Right lobe of liver (tissue), 6 donors: ENCODE measurements at regions not wholly inside any gene's neighbourhood (a gene's known extent, or its start where the extent isn't known, plus 50 kb on each side); places are given as distances from the start of the nearest gene placed in this dataset.
A peak's percentile ranks its signal among the peaks of the same experiment; 100 is the strongest.

ENCODE experiments used
- ATAC-seq, 4 donors: fragments of 200-7000 bp; cut with Tn5 transposase; one replicate each; pipeline ENCODE4 v1.9.1; 2020; ENCODE audit warnings: mild to moderate bottlenecking in 4 of 4, moderate library complexity in 4 of 4
- DNase-seq, 3 donors: peaks; one replicate each; pipeline ENCODE4 v3.0.0-alpha.2; 2020
- H3K27ac ChIP-seq, 3 donors: fragments of 200-600 bp; one replicate each; pipeline ENCODE4 v1.8.0; 2022
- H3K27me3 ChIP-seq, 2 donors: fragments of 200-600 bp; one replicate each; pipeline ENCODE4 v1.8.0; 2022
- H3K36me3 ChIP-seq, 4 donors: fragments of 200-600 bp; sonication (generic) in 1 of 4; one replicate each; pipeline versions ENCODE4 v1.5.1 to v1.8.0; 2017 to 2022; ENCODE audit warnings: control low read depth in 1 of 4
- H3K4me1 ChIP-seq, 4 donors: fragments of 200-600 bp; sonication (generic) in 1 of 4; one replicate each; pipeline versions ENCODE4 v1.5.1 to v1.8.0; 2017 to 2022; ENCODE audit warnings: control low read depth in 1 of 4
- H3K4me3 ChIP-seq, 3 donors: fragments of 200-600 bp; one replicate each; pipeline ENCODE4 v1.8.0; 2022
- H3K9me3 ChIP-seq, 4 donors: fragments of 200-600 bp; sonication (generic) in 1 of 4; one replicate each; pipeline versions ENCODE4 v1.5.1 to v1.8.0; 2017 to 2022; ENCODE audit warnings: control low read depth in 1 of 4
- CTCF ChIP-seq, 4 donors: fragments of 200-600 bp in 3 of 4; fragments of 450-650 bp in 1 of 4; IDR thresholded peaks; one replicate each; pipeline versions ENCODE4 v1.5.1 to v1.8.0; 2016 to 2022; ENCODE audit warnings: antibody characterized with exemption in 4 of 4, mild to moderate bottlenecking in 2 of 4
- POLR2A ChIP-seq: fragments of 450-650 bp; IDR thresholded peaks from one replicate; pipeline ENCODE4 v1.6.1; 2017; ENCODE audit warnings: antibody characterized with exemption, mild to moderate bottlenecking
- WGBS: methylation state at CpG from one replicate; pipeline ENCODE4 v1.1.6; 2018; ENCODE audit warnings: low coverage, low lambda C conversion rate; ENCODE audit not compliant: insufficient coverage; ENCODE audit errors: missing lambda C conversion rate; 5-methylcytosine and 5-hydroxymethylcytosine counted together
- intact Hi-C, 2 donors: fragments of 100-400 bp; cut with DNase I; formaldehyde crosslinking; loops; one replicate each; pipeline versions ENCODE4 v1.11.2 to v1.14.1; 2022
- donor health status: DM: no; HTN: yes; CAD: no.
- donor health status: DM: no; HTN: no; CAD: no.
- donor health status: DM: no; HTN: no; CAD: no.
- donor health status: DM: no; HTN: yes; CAD: no.
- donor health status: DM: no; HTN: yes; CAD: no.

DNA sequence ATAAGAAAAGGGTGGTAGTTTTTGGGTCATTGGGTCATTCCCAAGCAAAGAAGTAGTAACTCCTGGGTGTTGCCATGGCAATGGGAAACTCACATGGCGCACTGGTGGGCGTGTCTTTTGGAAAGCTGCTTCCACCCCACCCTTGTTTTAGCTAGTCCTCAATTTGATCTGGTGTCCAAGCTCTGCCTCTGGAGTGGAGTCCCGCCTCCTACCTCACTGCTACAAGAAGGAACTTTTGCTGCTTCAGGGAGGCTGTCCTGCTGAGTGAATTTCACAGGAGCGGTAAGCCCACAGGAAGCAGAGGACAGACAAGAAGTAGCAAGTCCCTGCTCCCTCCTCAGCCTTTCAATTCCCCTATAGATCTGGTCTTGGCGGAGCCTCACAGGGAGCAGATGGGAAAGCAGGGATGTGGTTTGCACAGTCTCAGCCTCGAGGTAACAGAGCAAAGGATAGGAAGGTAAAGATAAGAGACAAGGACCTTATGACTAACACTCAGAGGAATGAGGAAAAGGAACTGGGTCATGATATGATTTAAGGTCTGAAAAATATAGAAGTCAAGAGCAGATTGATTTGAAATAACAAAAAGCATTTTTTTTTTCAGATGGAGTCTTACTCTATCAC is 700.3 kb downstream of the TNS3 start:
- no peaks in the 10 kb centered on the region for H3K27me3 ChIP-seq
- H3K4me1 ChIP-seq, result no peaks in the 10 kb centered on the region
- no peak for TF ChIP-seq POLR2A
- no peak for TF ChIP-seq CTCF (IDR thresholded peaks at IDR 0.05)
- 55% methylated on average over 4 of the region's 6 CpGs for WGBS
- no peak overlapping the region for H3K4me3 ChIP-seq
- DNase-seq (no peak), ATAC-seq (peak in 1 of 4 donors; percentile 38)
- H3K9me3 ChIP-seq, result no peaks in the 10 kb centered on the region
- intact Hi-C loops, result no loop called here
- no peak overlapping the region for H3K27ac ChIP-seq
- no peaks in the 10 kb centered on the region for H3K36me3 ChIP-seq

DNA sequence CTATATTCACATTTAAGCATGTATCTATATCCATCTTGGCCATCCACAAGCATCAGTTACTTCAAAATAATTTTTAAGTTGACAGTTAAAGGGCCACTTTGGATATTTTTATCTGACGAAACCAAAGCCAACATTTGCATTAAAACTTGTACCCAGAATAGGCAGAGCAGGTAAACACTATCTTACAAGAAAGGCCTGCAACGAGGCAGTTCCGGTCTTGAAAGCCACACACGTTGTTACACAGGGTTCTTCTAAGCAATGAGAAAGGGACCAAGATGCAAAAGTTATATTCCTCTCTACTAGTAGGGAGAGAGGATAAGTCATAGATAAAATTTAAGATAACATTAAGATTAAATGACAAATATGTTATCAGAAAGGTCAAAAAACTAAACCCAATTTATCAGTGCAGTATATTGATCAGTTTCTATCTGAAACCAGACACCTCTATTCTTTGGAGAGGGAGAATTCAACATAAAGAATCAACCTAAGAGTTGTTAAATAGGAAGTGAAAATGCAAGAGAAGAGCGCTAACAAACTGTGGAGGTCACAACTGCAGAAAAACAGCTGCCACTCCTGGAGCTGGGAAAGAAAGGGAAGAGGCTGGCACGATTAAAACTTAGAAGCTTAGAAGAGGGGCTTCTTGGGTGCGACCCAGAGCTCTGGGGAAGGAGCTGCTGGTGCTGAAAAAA is 701.3 kb downstream of the TNS3 start:
- DNase-seq, result no peak
- ATAC-seq, result no peak
- intact Hi-C loops, result no loop called here
- WGBS, result 58% methylated on average over 7 of the region's 7 CpGs
- Histone ChIP-seq H3K36me3 (no peaks in the 10 kb centered on the region), H3K9me3 (no peaks in the 10 kb centered on the region), H3K4me3 (no peak overlapping the region), H3K27me3 (no peaks in the 10 kb centered on the region), H3K4me1 (no peaks in the 10 kb centered on the region), H3K27ac (no peak overlapping the region)
- TF ChIP-seq CTCF (IDR thresholded peaks at IDR 0.05) (no peak), POLR2A (no peak)

DNA sequence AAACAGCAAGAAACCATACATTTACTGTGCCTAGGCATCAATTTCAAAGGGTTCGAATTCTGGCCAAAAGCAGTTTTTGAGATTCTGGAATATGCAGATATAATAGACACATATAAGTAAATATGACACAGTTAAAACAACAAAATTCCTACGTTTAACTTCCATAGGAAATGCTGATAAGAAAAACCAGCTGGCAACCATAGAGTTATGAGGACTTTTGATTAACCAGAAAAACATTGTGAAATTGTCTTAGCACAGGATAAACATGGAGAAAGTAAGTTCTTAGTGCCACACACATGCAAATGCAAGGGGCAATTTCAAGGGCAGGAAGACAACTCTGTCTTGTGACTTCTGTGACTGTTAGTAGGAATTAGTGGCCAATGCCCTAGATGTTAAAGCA is 702.1 kb downstream of the TNS3 start:
- H3K36me3 ChIP-seq, result no peaks in the 10 kb centered on the region
- intact Hi-C loops, result no loop called here
- H3K4me3 ChIP-seq, result no peak overlapping the region
- DNase-seq (no peak), ATAC-seq (no peak)
- WGBS, result 37% methylated on average over 2 of the region's 2 CpGs
- no peaks in the 10 kb centered on the region for H3K27me3 ChIP-seq
- H3K27ac ChIP-seq, result no peak overlapping the region
- no peak for TF ChIP-seq CTCF (IDR thresholded peaks at IDR 0.05)
- TF ChIP-seq POLR2A, result no peak
- H3K4me1 ChIP-seq, result no peaks in the 10 kb centered on the region
- no peaks in the 10 kb centered on the region for H3K9me3 ChIP-seq

DNA sequence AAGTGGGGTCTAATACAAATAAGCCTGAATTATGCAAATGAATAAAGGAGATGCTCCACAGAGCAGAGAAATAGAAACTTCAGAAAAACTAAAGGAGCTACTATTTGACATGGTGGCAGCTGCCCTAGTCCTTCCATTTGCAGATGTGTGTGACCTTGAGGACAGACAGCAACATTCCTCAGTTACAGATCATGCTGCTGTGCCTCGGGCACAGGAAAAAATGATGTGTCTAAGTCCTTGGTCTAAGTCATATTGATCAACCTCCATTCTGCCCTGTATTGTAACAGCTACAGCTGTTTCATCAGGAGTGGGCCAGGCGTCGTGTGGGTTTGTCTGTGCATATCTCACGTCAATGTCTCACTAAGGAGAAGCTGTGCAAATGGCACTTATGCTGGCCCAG is 710.4 kb downstream of the TNS3 start:
- TF ChIP-seq CTCF (IDR thresholded peaks at IDR 0.05) (no peak), POLR2A (no peak)
- no peaks in the 10 kb centered on the region for H3K36me3 ChIP-seq
- no peak overlapping the region for H3K27ac ChIP-seq
- intact Hi-C loops, result no loop called here
- no peaks in the 10 kb centered on the region for H3K9me3 ChIP-seq
- ATAC-seq (no peak), DNase-seq (no peak)
- no peak overlapping the region for H3K4me3 ChIP-seq
- WGBS, result 100% methylated on average over 1 of the region's 4 CpGs
- H3K4me1 ChIP-seq, result no peaks in the 10 kb centered on the region
- H3K27me3 ChIP-seq, result no peaks in the 10 kb centered on the region
